A549 (cell line): ENCODE measurements at regions not wholly inside any gene's neighbourhood (a gene's known extent, or its start where the extent isn't known, plus 50 kb on each side); places are given as distances from the start of the nearest gene placed in this dataset.

ENCODE experiments used
- ATAC-seq, 2 experiments: fragments of 200-7000 bp in 1 of 2; fragments of >200 bp in 1 of 2; cut with Nextera tagmentation in 1 of 2; cut with Tn5 transposase in 1 of 2; 3 replicates each; pipeline versions ENCODE4 v1.8.0 to v1.9.1; 2018 to 2020; ENCODE audit warnings: mild to moderate bottlenecking in 1 of 2, moderate library complexity in 1 of 2
- CTCF ChIA-PET: fragments of 300-600 bp; sonication (Branson Sonifier 250); formaldehyde crosslinking; extraction: SDS; loops from one replicate; lab custom pipeline; 2021; ENCODE audit warnings: antibody characterized with exemption, inconsistent platforms; lab: Yijun Ruan, JAX
- POLR2A ChIA-PET: fragments of 350-600 bp; formaldehyde crosslinking; extraction: SDS; loops from one replicate; lab custom pipeline; 2021; ENCODE audit warnings: antibody characterized with exemption, inconsistent platforms; lab: Yijun Ruan, JAX
- DNase-seq, 2 experiments: peaks; one replicate each; pipeline versions ENCODE4 v3.0.0 to v3.0.0-alpha.2; 2011 to 2016; ENCODE audit warnings: low read depth in 1 of 2, low spot score in 1 of 2
- FAIRE-seq: peaks from 2 replicates; lab custom pipeline; 2011; peaks lifted over from hg19 to GRCh38; lab: Jason Lieb, UNC
- H3K27ac ChIP-seq, 2 experiments: fragments of >200 bp; sonication (Bioruptor Twin); formaldehyde crosslinking; 3 replicates each; pipeline ENCODE4 v1.5.1; 2016 to 2017
- H3K4me1 ChIP-seq: fragments of >200 bp; sonication (Bioruptor Twin); formaldehyde crosslinking; 3 replicates; pipeline ENCODE4 v1.6.1; 2016
- H3K4me2 ChIP-seq: fragments of >200 bp; sonication (Bioruptor Twin); formaldehyde crosslinking; 3 replicates; pipeline ENCODE4 v1.6.1; 2016
- H3K4me3 ChIP-seq: fragments of >200 bp; sonication (Bioruptor Twin); formaldehyde crosslinking; 3 replicates; pipeline ENCODE4 v1.5.1; 2016
- H3K9me3 ChIP-seq: fragments of >200 bp; sonication (Bioruptor Twin); formaldehyde crosslinking; 3 replicates; pipeline ENCODE4 v1.6.1; 2016
- BHLHE40 ChIP-seq: IDR thresholded peaks from 2 replicates; pipeline ENCODE4 v1.6.1; 2012; ENCODE audit warnings: low read depth, low read length, inconsistent platforms
- CBX8 ChIP-seq: fragments of 200-600 bp; sonication (generic); IDR thresholded peaks from 2 replicates; pipeline ENCODE4 v1.6.1; 2016
- CEBPB ChIP-seq, 2 experiments: fragments of >200 bp in 1 of 2; sonication (Bioruptor Twin) in 1 of 2; formaldehyde crosslinking in 1 of 2; IDR thresholded peaks; 2 replicates each; pipeline ENCODE4 v1.6.1; 2012 to 2016
- CHD4 ChIP-seq: fragments of 200-600 bp; sonication (generic); IDR thresholded peaks from 2 replicates; pipeline ENCODE4 v1.6.1; 2016; ENCODE audit warnings: antibody characterized with exemption, mild to moderate bottlenecking, borderline replicate concordance
- FOSL2 ChIP-seq, 2 experiments: fragments of 450-650 bp in 1 of 2; fragments of >200 bp in 1 of 2; sonication (Bioruptor Twin) in 1 of 2; formaldehyde crosslinking; IDR thresholded peaks; 2 replicates each; pipeline versions ENCODE4 v1.5.0 to v1.6.1; 2016 to 2020; ENCODE audit warnings: mild to moderate bottlenecking in 1 of 2, moderate library complexity in 1 of 2
- HDAC2 ChIP-seq: fragments of 200-600 bp; sonication (generic); IDR thresholded peaks from 2 replicates; pipeline ENCODE4 v1.6.1; 2016
- HEYL ChIP-seq: fragments of 250-450 bp; sonication (Bioruptor Pico); IDR thresholded peaks from 2 replicates; pipeline ENCODE4 v1.8.0; 2021; ENCODE audit warnings: mild to moderate bottlenecking, moderate library complexity
- JUN ChIP-seq, 2 experiments: fragments of >200 bp; sonication (Bioruptor Twin); formaldehyde crosslinking; IDR thresholded peaks; 2 replicates in 1 of 2; 3 replicates in 1 of 2; pipeline ENCODE4 v1.6.1; 2016 to 2017
- JUNB ChIP-seq: fragments of >200 bp; sonication (Bioruptor Twin); formaldehyde crosslinking; IDR thresholded peaks from 2 replicates; pipeline ENCODE4 v1.6.1; 2016
- KDM1A ChIP-seq: fragments of 200-600 bp; sonication (generic); IDR thresholded peaks from 2 replicates; pipeline ENCODE4 v1.6.1; 2016; ENCODE audit warnings: low read depth, mild to moderate bottlenecking
- MAZ ChIP-seq: fragments of 150-350 bp; IDR thresholded peaks from 2 replicates; pipeline ENCODE4 v1.6.1; 2014; ENCODE audit warnings: antibody characterized with exemption, low read depth, low read length, borderline replicate concordance
- NPAS2 ChIP-seq: fragments of 250-450 bp; sonication (Bioruptor Pico); IDR thresholded peaks from 2 replicates; pipeline ENCODE4 v1.8.0; 2022; ENCODE audit warnings: mild to moderate bottlenecking, moderate library complexity, borderline replicate concordance
- NR3C1 ChIP-seq: fragments of >200 bp; sonication (Bioruptor Twin); formaldehyde crosslinking; IDR thresholded peaks from 3 replicates; pipeline ENCODE4 v1.6.1; 2017
- POLR2AphosphoS2 ChIP-seq: conservative IDR thresholded peaks from 2 replicates; pipeline ENCODE4 v1.6.1; 2012; ENCODE audit warnings: low read length, improper control_type of control experiment, inconsistent platforms
- RAD21 ChIP-seq, 2 experiments: fragments of >200 bp in 1 of 2; sonication (Bioruptor Twin) in 1 of 2; formaldehyde crosslinking in 1 of 2; IDR thresholded peaks in 1 of 2; conservative IDR thresholded peaks in 1 of 2; 2 replicates in 1 of 2; 3 replicates in 1 of 2; pipeline ENCODE4 v1.6.1; 2012 to 2018; ENCODE audit warnings: inconsistent platforms in 1 of 2
- SREBF2 ChIP-seq: fragments of 450-650 bp; IDR thresholded peaks from 2 replicates; pipeline ENCODE4 v1.6.1; 2014; ENCODE audit warnings: mild to moderate bottlenecking, moderate library complexity
- TP53 ChIP-seq: fragments of 250-450 bp; sonication (Bioruptor Pico); IDR thresholded peaks from 2 replicates; pipeline ENCODE4 v1.5.0; 2021; ENCODE audit warnings: mild to moderate bottlenecking, moderate library complexity
- WGBS: methylation state at CpG from one replicate; pipeline ENCODE4 v1.1.6; 2017; ENCODE audit errors: missing lambda C conversion rate; 5-methylcytosine and 5-hydroxymethylcytosine counted together
- TF ChIP-seq, protein P1 (sequence below): IDR thresholded peaks from 2 replicates; pipeline ENCODE4 v1.6.1; 2012; ENCODE audit warnings: low read depth, borderline replicate concordance
- TF ChIP-seq, protein P2 (sequence below): fragments of 250-450 bp; sonication (Bioruptor Pico); IDR thresholded peaks from 2 replicates; pipeline ENCODE4 v1.5.0; 2021; ENCODE audit warnings: mild to moderate bottlenecking, moderate library complexity, borderline replicate concordance
- TF ChIP-seq, protein P3 (sequence below): fragments of >200 bp; sonication (Bioruptor Twin); formaldehyde crosslinking; IDR thresholded peaks from 3 replicates; pipeline ENCODE4 v1.6.1; 2016

DNA sequence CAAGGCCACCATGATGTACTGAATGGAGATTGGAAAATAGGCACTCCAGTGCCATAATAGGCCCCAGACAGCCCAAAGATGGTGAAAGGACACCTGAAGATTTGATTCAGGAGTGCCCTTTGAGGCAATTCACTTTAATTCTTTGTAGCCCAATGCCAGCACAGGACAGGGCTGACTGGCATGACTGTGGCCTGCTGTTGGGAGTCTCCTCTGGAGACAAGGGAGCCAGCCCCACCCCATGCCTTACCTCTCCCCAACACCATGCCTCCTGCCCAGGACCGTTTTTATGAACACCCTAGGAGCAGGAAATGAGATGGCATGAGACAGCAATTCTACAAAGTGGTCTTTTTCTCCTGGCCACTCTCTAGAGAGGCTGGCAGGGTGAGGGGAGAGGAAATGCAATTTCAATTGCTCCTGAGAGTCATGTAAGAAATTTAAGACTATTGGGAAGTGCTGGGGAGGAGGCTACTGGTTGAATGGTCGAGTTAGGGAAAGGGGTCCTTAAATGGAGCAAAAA is 94.2 kb upstream of the MAMLD1 start:
- ChIA-PET POLR2A (no interaction called here), CTCF (no interaction called here)
- Histone ChIP-seq H3K4me2 (peak overlapping the region; percentile 65), H3K4me1 (peaks cover 26% of the 10 kb centered on the region), H3K9me3 (no peaks in the 10 kb centered on the region), H3K4me3 (no peak overlapping the region), H3K27ac (peak overlapping the region; percentile 63 to 85)
- no peak for TF ChIP-seq MAZ
- TF ChIP-seq NR3C1 = no peak
- TF ChIP-seq TP53 (CRISPR knock-in tag) = no peak
- TF ChIP-seq, protein P1, sequence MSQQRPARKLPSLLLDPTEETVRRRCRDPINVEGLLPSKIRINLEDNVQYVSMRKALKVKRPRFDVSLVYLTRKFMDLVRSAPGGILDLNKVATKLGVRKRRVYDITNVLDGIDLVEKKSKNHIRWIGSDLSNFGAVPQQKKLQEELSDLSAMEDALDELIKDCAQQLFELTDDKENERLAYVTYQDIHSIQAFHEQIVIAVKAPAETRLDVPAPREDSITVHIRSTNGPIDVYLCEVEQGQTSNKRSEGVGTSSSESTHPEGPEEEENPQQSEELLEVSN = no peak
- no peak for TF ChIP-seq POLR2AphosphoS2
- TF ChIP-seq JUNB = no peak
- no peak for TF ChIP-seq NPAS2 (CRISPR knock-in tag)
- TF ChIP-seq HEYL = no peak
- TF ChIP-seq SREBF2 = no peak
- TF ChIP-seq FOSL2 (IDR thresholded peaks at IDR 0.05) = no peak
- TF ChIP-seq FOSL2 (CRISPR knock-in tag; IDR thresholded peaks at IDR 0.05) = no peak
- no peak for TF ChIP-seq HDAC2
- TF ChIP-seq JUN (IDR thresholded peaks at IDR 0.05) = no peak
- WGBS = 48% methylated on average over 2 of the region's 2 CpGs
- ATAC-seq (peak in 1 of 2 experiments; percentile 48; a peak in 2 of 6 replicates), FAIRE-seq (no peak), DNase-seq (no peak)

DNA sequence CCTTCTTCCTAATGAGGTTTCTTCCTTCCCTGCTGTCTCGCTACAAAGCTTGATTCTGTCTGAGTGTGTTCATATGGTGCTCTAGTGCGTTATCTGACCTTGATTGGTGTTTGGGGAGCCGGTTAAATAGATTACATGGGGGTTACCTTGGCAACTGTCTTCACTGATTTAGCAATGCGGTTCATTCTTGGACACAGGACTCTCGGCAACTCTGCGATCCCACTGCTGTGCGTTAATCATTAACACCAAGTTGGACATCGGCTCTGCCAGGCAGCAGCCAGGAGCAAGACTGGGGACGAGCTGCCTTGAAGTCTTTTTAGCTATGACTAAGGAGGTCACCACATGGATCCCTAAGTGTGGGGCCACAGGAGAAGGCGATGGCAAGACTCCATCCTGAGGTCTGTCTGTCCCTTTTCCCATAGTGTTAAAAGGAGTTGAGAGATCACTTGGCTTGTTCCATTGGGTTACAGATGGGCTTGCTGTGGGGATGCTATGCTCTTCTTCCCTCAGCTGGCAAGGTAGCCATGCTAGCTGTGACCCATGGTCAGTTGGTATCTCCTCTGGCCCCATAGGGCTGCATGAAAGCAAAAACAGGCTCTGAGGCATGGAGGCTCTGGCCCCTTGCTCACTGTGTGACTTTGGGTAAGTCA is 93.4 kb upstream of the MAMLD1 start:
- no peaks in the 10 kb centered on the region for H3K9me3 ChIP-seq
- peak overlapping the region; percentile 65 for H3K4me2 ChIP-seq
- CTCF ChIA-PET = interaction anchor here (1.0 kb wide), 2 partner anchors 7 to 32 kb away, joined by 3 read pairs; no protein-coding TSS in a partner anchor
- H3K27ac ChIP-seq = peak overlapping the region; percentile 69 to 85
- POLR2A ChIA-PET = no interaction called here
- peak; percentile 51 for FAIRE-seq
- no peak overlapping the region for H3K4me3 ChIP-seq
- peak; percentile 91 to 96 for ATAC-seq
- peak; percentile 69 to 81 for DNase-seq
- peaks cover 26% of the 10 kb centered on the region for H3K4me1 ChIP-seq
- WGBS = 11% methylated on average over 10 of the region's 10 CpGs
- TF ChIP-seq BHLHE40 (no peak), JUNB (no peak), HEYL (no peak), RAD21 (conservative IDR thresholded peaks at IDR 0.05 in 1 of 2, IDR thresholded peaks at IDR 0.05 in 1 of 2) (0 out of 5 replicates have a peak, but pooled peaks of 1 of the 2 experiments have one; percentile 15), KDM1A (no peak), CEBPB (IDR thresholded peaks at IDR 0.05) (0 out of 4 replicates have a peak, but pooled peaks of 1 of the 2 experiments have one; percentile 32), NR3C1 (no peak), CHD4 (no peak), CBX8 (no peak)
- TF ChIP-seq, protein P2, sequence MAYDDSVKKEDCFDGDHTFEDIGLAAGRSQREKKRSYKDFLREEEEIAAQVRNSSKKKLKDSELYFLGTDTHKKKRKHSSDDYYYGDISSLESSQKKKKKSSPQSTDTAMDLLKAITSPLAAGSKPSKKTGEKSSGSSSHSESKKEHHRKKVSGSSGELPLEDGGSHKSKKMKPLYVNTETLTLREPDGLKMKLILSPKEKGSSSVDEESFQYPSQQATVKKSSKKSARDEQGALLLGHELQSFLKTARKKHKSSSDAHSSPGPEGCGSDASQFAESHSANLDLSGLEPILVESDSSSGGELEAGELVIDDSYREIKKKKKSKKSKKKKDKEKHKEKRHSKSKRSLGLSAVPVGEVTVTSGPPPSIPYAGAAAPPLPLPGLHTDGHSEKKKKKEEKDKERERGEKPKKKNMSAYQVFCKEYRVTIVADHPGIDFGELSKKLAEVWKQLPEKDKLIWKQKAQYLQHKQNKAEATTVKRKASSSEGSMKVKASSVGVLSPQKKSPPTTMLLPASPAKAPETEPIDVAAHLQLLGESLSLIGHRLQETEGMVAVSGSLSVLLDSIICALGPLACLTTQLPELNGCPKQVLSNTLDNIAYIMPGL (CRISPR knock-in tag) = no peak
- TF ChIP-seq, protein P3, sequence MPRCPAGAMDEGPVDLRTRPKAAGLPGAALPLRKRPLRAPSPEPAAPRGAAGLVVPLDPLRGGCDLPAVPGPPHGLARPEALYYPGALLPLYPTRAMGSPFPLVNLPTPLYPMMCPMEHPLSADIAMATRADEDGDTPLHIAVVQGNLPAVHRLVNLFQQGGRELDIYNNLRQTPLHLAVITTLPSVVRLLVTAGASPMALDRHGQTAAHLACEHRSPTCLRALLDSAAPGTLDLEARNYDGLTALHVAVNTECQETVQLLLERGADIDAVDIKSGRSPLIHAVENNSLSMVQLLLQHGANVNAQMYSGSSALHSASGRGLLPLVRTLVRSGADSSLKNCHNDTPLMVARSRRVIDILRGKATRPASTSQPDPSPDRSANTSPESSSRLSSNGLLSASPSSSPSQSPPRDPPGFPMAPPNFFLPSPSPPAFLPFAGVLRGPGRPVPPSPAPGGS = no peak
- TF ChIP-seq, all 56 proteins: peak for 2
